Mesenteric fat pad (tissue), 1 donor: ENCODE measurements at regions not wholly inside any gene's neighbourhood (a gene's known extent, or its start where the extent isn't known, plus 50 kb on each side); places are given as distances from the start of the nearest gene placed in this dataset.

Source experiments
- DNase-seq: peaks from one replicate; pipeline ENCODE4 v3.0.0-alpha.2; 2020; ENCODE audit warnings: low spot score
- donor health status: DM: yes; HTN: yes; CAD: no.

- DNase-seq = no peak
Measured at GRCh38 chr4:156596026-156596425, 375.6 kb downstream of the PDGFC start.

DNA sequence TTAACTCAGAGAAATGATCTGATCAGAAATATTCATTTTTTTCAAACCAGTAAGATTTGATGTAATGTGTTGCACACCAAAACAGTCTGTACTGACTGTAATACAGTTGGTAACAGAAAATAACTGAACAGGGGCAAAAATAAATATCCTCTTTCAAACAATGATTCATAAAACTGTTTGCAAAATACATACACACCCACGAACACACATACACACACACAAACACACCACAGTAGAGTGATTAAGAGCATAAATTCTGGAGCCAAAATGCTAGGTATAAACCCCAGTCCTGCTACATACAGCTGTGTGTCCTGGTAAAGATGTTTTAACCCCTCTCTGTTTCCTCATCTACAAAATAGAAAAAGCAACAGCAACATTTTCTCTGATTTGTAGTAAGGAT lies 376.6 kb downstream of the PDGFC start:
- DNase-seq = no peak

- DNase-seq = no peak
Measured at GRCh38 chr4:156594624-156595023, 377.0 kb downstream of the PDGFC start.

- DNase-seq = no peak
Measured at GRCh38 chr4:156593464-156593863, 378.1 kb downstream of the PDGFC start.

DNA sequence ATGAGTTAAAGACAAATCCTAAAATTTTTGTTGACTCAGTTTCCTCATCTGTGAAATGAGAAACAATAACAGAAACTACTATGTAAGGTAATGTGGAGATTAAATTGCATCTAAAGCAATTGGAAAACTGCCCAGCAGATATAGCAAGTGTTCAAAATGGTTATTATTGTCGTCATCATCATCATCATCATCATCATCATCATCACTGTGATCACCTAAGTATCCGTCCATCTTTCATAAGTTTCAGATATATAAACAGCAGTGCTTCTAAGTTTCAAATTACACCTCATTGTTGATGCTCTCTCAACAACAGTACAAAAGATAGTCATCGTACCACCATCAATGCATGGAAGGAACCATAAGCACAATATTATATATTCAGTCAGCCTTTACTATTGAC lies 379.9 kb downstream of the PDGFC start:
- no peak for DNase-seq

DNA sequence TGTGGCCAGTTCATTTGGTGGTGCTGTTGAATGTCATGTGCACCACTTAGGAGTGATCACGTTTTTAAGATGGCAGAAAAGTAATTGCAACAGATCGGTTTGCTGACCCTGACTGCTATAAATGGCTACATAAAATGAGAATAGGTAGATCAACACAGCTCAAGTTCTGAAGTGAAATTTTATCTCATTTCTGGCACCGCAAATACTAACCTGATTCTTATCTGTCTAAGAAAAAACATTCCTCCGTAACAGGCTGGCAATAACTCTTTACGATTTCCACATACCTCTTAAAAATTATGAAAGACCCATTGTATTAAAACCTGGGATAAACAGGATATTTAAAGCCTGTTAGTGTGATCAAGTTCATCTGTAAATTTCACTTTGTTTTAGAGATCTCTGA lies 387.5 kb downstream of the PDGFC start:
- DNase-seq = no peak

- DNase-seq = no peak
Measured at GRCh38 chr4:156583265-156583664, 388.3 kb downstream of the PDGFC start.

GRCh38 chr4:156581282-156582063 lies 390.1 kb downstream of the PDGFC start:
- no peak for DNase-seq

- no peak for DNase-seq
Measured at GRCh38 chr4:156578713-156579112, 392.9 kb downstream of the PDGFC start.

DNA sequence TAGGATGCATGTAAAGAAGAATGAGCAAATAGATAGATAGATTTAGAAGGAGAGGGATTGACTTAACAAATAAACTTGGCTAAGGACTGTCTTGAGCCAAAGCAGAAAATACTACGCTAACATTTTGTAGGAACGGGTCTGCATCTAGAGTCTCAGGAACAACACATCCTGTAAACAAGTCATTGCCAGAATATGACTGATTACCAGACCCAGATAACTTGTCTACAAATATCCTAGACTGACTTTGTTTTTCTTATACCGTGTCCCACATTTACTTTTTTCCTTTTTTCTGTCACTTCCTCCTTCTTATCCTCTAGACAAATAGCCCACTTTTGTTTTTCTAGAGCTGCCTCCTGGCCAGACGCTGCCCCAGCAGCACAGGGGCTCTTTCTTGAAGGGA lies 393.6 kb downstream of the PDGFC start:
- DNase-seq = no peak

GRCh38 chr4:156576946-156577345 lies 394.7 kb downstream of the PDGFC start:
- DNase-seq = no peak

- no peak for DNase-seq
Measured at GRCh38 chr4:156575430-156576073, 396.0 kb downstream of the PDGFC start.

GRCh38 chr4:156571146-156571545 lies 400.5 kb downstream of the PDGFC start:
- DNase-seq = no peak

DNA sequence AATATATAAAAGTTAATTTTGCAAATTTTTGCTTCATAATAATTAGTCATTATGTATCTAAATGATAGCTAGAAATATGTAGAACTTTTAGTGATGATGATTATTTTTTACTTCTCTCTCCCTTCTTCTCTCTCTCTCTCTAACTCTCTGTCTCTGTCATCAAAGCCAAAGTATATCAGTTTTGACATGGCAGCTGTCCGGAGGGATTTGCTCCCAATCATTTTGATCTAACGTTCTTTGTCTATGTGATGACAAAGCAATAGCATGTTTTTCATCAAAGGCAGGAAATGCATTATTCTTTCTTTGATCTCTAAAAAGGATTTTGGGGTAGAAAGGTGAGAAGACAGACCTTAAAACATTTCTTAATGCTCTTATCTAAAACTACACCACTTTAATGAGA lies 402.1 kb downstream of the PDGFC start:
- DNase-seq = no peak

- DNase-seq = no peak
Measured at GRCh38 chr4:156568484-156568883, 403.1 kb downstream of the PDGFC start.

DNA sequence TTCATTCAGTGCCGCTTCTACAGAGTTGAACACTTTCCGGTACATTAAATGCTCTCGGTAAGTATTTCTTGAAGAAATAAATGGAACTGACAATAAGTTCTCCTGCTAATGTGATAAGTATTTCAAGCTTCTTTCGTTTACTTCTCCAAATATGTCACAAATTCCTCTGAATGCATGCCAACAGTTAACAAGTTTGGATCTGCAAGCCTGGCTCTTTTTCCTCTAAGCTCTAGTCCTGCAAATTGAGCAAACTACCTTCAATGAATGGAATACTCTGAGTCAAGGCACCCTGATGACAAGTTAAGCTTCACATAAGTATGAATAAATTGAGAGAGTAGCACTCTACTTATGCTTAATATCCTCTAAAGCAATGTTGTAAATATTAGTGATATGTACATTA lies 403.6 kb downstream of the PDGFC start:
- no peak for DNase-seq

DNA sequence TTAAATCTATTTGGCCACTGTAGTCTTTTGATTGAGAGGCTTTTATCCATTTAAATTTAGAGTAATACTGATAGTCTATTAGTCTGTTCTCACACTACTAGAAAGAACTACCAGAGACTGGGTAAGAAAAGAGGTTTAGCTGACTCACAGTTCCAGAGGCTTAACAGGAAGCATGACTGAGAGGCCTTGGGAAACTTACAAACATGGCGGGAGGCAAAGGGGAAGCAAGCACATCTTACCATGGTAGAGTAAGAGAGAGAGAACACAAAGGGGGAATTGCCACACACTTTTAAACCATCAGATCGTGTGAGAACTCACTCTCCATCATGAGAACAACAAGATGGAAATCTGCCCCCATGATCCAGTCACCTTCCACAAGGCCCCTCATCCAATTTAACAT lies 410.9 kb downstream of the PDGFC start:
- no peak for DNase-seq

- no peak for DNase-seq
Measured at GRCh38 chr4:156559346-156559745, 412.3 kb downstream of the PDGFC start.

DNA sequence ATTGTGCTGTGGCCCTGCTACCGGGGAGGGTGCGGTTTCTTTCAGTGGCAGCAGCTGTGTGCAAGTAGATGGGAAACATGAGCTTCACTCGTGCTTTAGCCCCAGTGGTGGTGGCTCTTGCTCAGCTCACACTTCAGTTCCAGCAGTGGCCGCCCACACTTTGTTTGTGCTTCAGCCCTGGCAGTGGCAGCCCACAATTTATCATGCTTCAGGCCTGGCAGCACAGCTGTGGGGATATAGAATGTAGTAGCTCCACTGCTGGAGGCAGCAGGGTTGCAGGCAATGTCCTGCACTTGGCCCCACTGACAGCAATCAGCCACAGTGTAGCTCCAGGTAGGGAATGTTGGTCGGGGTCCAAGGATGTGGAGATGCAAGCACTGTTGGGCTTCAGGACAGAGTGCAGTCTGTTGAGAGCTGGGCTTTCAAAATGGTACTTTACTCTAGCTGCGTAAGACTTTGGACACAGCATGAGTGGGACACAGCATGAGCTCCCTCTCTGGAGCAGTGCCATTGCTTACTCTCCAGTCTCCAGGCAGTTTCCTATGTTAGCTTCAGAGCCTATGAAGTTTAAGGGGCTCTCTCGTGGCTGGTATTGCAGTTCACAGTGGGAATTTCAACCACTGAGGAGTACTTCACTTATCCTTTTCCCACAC lies 413.1 kb downstream of the PDGFC start:
- no peak for DNase-seq

DNA sequence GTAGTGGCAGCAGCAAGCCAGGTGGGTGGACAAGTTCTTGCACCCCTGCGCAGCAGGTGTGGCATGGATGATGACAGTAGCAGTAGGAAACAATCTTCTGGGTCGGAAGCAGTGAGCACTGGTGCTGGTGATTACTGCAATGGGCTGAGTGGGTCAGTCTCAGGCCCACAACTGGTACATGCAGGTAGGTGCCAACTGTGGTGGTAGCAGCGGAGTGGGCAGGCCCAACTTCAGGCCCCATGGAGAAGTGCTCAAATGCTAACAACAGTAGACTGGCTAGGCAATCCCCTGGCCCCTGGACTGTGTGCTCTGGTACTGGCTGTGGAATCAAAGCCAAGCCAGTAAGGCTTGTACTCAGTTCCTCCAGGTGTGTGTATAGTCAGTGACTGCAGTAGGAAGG lies 413.7 kb downstream of the PDGFC start:
- no peak for DNase-seq

DNA sequence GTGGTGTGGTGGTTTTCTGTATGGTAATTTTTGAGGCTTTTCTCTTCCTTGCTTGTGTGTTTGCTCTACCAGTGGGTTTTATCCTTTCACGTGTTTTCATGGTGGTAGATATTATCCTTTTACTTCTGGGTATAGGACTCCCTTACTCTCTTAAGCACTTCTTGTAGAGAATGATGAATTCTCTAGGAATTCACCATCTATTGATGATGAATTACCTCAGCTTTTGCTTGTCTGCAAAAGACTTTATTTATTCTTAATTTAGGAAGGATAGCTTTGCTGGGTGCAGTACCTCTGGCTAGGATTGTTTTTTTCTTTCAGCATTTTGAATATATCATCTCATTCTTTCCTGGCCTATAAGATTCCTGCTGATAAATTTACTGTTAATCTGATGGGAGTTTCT lies 415.3 kb downstream of the PDGFC start:
- DNase-seq = no peak

DNA sequence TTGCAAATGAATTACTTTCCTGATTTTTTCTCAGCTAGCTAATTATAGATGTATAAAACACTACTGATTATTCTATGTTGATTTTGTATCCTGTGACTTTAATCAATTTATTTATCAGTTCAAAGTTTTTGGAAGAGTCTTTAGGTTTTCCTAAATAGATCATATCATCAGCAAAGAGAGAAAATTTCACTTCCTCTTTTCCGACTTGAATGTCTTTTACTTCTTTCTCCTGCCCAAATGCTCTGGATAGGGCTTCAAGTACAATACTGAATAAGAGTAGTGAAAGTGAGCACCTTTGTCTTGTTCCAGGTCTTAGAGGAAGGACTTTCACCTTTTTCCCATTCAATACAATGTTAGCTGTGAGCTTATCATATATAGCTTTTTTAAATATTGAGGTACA lies 417.9 kb downstream of the PDGFC start:
- no peak for DNase-seq

GRCh38 chr4:156547891-156548290 lies 423.7 kb downstream of the PDGFC start:
- no peak for DNase-seq
